ENCODE measurements at regions not wholly inside any gene's neighbourhood (a gene's known extent, or its start where the extent isn't known, plus 50 kb on each side); places are given as distances from the start of the nearest gene placed in this dataset.

GRCh38 chr16:82248012-82248656 is 78.1 kb upstream of the MPHOSPH6 start:
- Histone ChIP-seq H3K27ac (no peak overlapping the region), H3K9ac (ENCODE audit: low read depth in 2 of 2, low read length in 2 of 2) (no peak overlapping the region), H3K4me3 (no peak overlapping the region), H3K36me3 (no peaks in the 10 kb centered on the region), H3K27me3 (no peaks in the 10 kb centered on the region), H3K9me3 (no peaks in the 10 kb centered on the region), H3K4me1 (no peaks in the 10 kb centered on the region)
- DNase-seq, result no peak
- intact Hi-C loops (cut with DNase I), result no loop called here
- TF ChIP-seq CTCF (IDR thresholded peaks at IDR 0.05), result no peak

GRCh38 chr16:82242201-82242600 is 72.2 kb upstream of the MPHOSPH6 start:
- no peak overlapping the region for H3K27ac ChIP-seq
- TF ChIP-seq CTCF (IDR thresholded peaks at IDR 0.05), result no peak
- no peaks in the 10 kb centered on the region for H3K27me3 ChIP-seq
- no peak overlapping the region for H3K9ac ChIP-seq (ENCODE audit: low read depth in 2 of 2, low read length in 2 of 2)
- DNase-seq, result no peak
- H3K4me3 ChIP-seq, result no peak overlapping the region
- no peaks in the 10 kb centered on the region for H3K9me3 ChIP-seq
- intact Hi-C loops (cut with DNase I), result no loop called here
- no peaks in the 10 kb centered on the region for H3K36me3 ChIP-seq
- H3K4me1 ChIP-seq, result no peaks in the 10 kb centered on the region

GRCh38 chr16:82241469-82242052 is 71.5 kb upstream of the MPHOSPH6 start:
- no peak for DNase-seq
- intact Hi-C loops (cut with DNase I), result no loop called here
- no peak for TF ChIP-seq CTCF (IDR thresholded peaks at IDR 0.05)
- no peak overlapping the region for H3K9ac ChIP-seq (ENCODE audit: low read depth in 2 of 2, low read length in 2 of 2)
- H3K27ac ChIP-seq, result no peak overlapping the region
- no peaks in the 10 kb centered on the region for H3K4me1 ChIP-seq
- no peak overlapping the region for H3K4me3 ChIP-seq
- H3K36me3 ChIP-seq, result no peaks in the 10 kb centered on the region
- no peaks in the 10 kb centered on the region for H3K27me3 ChIP-seq
- H3K9me3 ChIP-seq, result no peaks in the 10 kb centered on the region

DNA sequence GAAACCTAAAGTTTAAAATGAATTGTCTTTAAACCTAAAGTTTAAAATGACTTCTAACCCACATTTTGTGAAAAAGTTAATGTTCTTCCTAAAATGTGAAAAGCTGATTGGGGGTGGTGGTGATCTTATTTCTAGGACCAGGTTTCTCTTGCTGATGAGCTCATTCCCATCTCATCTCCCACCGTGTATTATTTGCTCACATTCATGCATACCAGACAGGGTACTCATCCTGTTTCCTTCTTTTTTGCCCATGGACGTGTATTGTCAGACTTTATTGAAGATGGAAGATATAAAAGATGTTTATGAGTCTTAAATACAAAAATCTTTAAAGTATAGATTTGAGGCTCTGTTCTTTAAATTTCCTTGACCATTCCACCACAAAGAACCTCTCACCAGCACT is 70.1 kb upstream of the MPHOSPH6 start:
- no peak for DNase-seq
- Histone ChIP-seq H3K27ac (no peak overlapping the region), H3K36me3 (no peaks in the 10 kb centered on the region), H3K4me3 (no peak overlapping the region), H3K9me3 (no peaks in the 10 kb centered on the region), H3K9ac (ENCODE audit: low read depth in 2 of 2, low read length in 2 of 2) (no peak overlapping the region), H3K27me3 (no peaks in the 10 kb centered on the region), H3K4me1 (no peaks in the 10 kb centered on the region)
- intact Hi-C loops (cut with DNase I), result no loop called here
- no peak for TF ChIP-seq CTCF (IDR thresholded peaks at IDR 0.05)

DNA sequence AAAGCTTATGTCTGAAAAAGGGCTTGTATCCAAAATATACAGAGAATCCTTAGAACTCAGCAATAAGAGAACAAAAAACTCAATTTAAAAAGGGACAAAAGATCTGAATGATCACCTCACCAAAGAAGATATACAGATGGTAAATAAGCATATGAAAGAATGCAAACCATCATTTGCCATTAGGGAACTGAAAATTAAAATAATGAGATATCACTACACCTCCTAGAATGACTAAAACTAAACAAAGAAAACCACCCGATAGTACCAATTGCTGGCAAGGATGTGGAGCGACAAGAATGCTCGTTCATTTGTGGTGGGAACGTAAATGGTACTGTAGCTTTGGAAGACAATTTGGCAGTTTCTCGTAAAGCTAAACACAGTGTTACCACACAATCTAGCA is 66.9 kb upstream of the MPHOSPH6 start:
- Histone ChIP-seq H3K27me3 (no peaks in the 10 kb centered on the region), H3K9me3 (no peaks in the 10 kb centered on the region), H3K36me3 (no peaks in the 10 kb centered on the region), H3K4me3 (no peak overlapping the region), H3K9ac (ENCODE audit: low read depth in 2 of 2, low read length in 2 of 2) (no peak overlapping the region), H3K27ac (no peak overlapping the region), H3K4me1 (no peaks in the 10 kb centered on the region)
- DNase-seq, result no peak
- intact Hi-C loops (cut with DNase I), result no loop called here
- TF ChIP-seq CTCF (IDR thresholded peaks at IDR 0.05), result no peak

All from colonic mucosa (tissue), 4 donors.